ENCODE measurements at regions not wholly inside any gene's neighbourhood (a gene's known extent, or its start where the extent isn't known, plus 50 kb on each side); places are given as distances from the start of the nearest gene placed in this dataset.

DNA sequence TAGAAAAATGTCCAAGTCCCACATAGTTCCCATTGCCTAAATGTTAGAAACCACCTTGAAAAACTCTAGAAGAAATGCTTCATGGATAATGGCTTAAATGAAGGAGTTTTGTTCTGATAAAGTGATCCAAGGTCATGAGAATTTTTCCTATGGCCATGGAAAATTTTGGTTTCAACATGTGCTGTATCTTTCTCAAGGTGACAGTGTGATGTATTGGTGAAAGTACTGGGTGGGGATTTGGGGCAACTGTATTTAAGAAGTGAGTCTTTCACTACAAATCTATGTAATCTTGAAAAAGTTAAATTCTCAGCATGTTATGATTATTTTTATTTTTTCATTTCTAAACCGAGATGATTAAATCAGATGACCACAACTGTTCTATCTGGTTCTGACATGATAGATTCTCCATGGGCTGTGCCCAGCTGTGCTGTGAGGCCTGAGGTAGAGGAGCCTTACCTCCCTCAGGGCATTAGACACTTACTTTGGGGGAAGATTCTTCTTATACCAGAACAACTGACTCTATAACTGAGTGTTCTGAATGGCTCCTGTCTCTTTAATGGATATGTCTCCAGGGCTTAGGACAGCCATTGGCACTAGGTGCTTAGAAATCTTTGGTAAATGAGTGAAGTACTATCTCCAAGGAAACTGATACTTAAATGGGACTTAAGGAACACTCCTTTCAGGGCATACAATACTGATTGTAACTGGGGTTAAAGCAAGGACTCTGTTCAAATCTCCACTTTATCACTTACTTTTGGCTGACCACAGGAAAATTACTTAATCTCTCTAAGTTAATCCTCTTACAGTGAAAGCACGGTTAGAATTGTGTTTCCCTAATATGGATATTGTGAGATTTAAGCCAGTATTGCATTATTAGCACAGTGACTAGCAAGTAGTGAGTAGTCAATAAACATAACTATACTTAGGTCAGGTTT, 397.4 kb upstream of the MEF2C start:
- TF ChIP-seq, protein P1, sequence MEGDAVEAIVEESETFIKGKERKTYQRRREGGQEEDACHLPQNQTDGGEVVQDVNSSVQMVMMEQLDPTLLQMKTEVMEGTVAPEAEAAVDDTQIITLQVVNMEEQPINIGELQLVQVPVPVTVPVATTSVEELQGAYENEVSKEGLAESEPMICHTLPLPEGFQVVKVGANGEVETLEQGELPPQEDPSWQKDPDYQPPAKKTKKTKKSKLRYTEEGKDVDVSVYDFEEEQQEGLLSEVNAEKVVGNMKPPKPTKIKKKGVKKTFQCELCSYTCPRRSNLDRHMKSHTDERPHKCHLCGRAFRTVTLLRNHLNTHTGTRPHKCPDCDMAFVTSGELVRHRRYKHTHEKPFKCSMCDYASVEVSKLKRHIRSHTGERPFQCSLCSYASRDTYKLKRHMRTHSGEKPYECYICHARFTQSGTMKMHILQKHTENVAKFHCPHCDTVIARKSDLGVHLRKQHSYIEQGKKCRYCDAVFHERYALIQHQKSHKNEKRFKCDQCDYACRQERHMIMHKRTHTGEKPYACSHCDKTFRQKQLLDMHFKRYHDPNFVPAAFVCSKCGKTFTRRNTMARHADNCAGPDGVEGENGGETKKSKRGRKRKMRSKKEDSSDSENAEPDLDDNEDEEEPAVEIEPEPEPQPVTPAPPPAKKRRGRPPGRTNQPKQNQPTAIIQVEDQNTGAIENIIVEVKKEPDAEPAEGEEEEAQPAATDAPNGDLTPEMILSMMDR (conservative IDR thresholded peaks at IDR 0.05; ENCODE audit: low read length): no peak
- TF ChIP-seq EZH2phosphoT487 (IDR thresholded peaks at IDR 0.05; ENCODE audit: borderline replicate concordance, low read depth, low read length): no peak

Measured in OCI-LY7 (cell line).